H9 (cell line): ENCODE measurements at regions not wholly inside any gene's neighbourhood (a gene's known extent, or its start where the extent isn't known, plus 50 kb on each side); places are given as distances from the start of the nearest gene placed in this dataset.

Experiments
- DNase-seq: peaks from one replicate; pipeline ENCODE4 v3.0.0-alpha.2; 2017
- H2AFZ ChIP-seq: one replicate; pipeline ENCODE4 v1.6.1; 2013; ENCODE audit warnings: mild to moderate bottlenecking, low read length, control low read depth, moderate library complexity
- H2AK5ac ChIP-seq: 2 replicates; pipeline ENCODE4 v1.6.1; 2013; ENCODE audit warnings: low read length, control low read depth, mixed read lengths; ENCODE audit not compliant: insufficient read length
- H2BK120ac ChIP-seq: one replicate; pipeline ENCODE4 v1.6.1; 2013; ENCODE audit warnings: low read depth, mild to moderate bottlenecking, low read length, control low read depth, inconsistent platforms; ENCODE audit not compliant: poor library complexity, severe bottlenecking
- H2BK12ac ChIP-seq: 2 replicates; pipeline ENCODE4 v1.6.1; 2013; ENCODE audit warnings: low read length, control low read depth, mixed read lengths, low read depth; ENCODE audit not compliant: insufficient read length
- H2BK15ac ChIP-seq: 2 replicates; pipeline ENCODE4 v1.6.1; 2013; ENCODE audit warnings: low read depth, low read length, control low read depth
- H2BK20ac ChIP-seq: one replicate; pipeline ENCODE4 v1.6.1; 2013; ENCODE audit warnings: low read depth, mild to moderate bottlenecking, low read length, control low read depth, inconsistent platforms; ENCODE audit not compliant: poor library complexity, severe bottlenecking
- H2BK5ac ChIP-seq: 2 replicates; pipeline ENCODE4 v1.6.1; 2013; ENCODE audit warnings: low read length, control low read depth, mixed read lengths; ENCODE audit not compliant: insufficient read length
- H3K14ac ChIP-seq: 2 replicates; pipeline ENCODE4 v1.6.1; 2013; ENCODE audit warnings: low read length, control low read depth; ENCODE audit not compliant: insufficient read depth
- H3K18ac ChIP-seq: 2 replicates; pipeline ENCODE4 v1.6.1; 2013; ENCODE audit warnings: low read depth, mild to moderate bottlenecking, mixed read lengths, low read length, control low read depth; ENCODE audit not compliant: insufficient read length
- H3K23ac ChIP-seq: 2 replicates; pipeline ENCODE4 v1.6.1; 2013; ENCODE audit warnings: low read length, control low read depth, mixed read lengths, low read depth; ENCODE audit not compliant: insufficient read length
- H3K23me2 ChIP-seq: 2 replicates; pipeline ENCODE4 v1.6.1; 2013; ENCODE audit warnings: low read depth, mild to moderate bottlenecking, mixed read lengths, low read length, control low read depth; ENCODE audit not compliant: insufficient read length, poor library complexity, severe bottlenecking
- H3K27ac ChIP-seq: 2 replicates; pipeline ENCODE4 v1.5.1; 2013; ENCODE audit warnings: low read length, control low read depth, mixed read lengths, low read depth; ENCODE audit not compliant: insufficient read length
- H3K27me3 ChIP-seq: 2 replicates; pipeline ENCODE4 v1.6.1; 2013; ENCODE audit warnings: low read length, control low read depth, inconsistent platforms; ENCODE audit not compliant: insufficient read depth
- H3K4ac ChIP-seq: 2 replicates; pipeline ENCODE4 v1.6.1; 2013; ENCODE audit warnings: low read depth, mild to moderate bottlenecking, control low read depth, inconsistent platforms, low read length, moderate library complexity
- H3K4me1 ChIP-seq: 2 replicates; pipeline ENCODE4 v1.6.1; 2013; ENCODE audit warnings: low read length, control low read depth, inconsistent platforms; ENCODE audit not compliant: insufficient read depth
- H3K4me2 ChIP-seq: 2 replicates; pipeline ENCODE4 v1.6.1; 2013; ENCODE audit warnings: low read length, control low read depth, mixed read lengths; ENCODE audit not compliant: insufficient read length, insufficient read depth
- H3K56ac ChIP-seq: 2 replicates; pipeline ENCODE4 v1.6.1; 2013; ENCODE audit warnings: low read depth, mild to moderate bottlenecking, mixed read lengths, low read length, control low read depth; ENCODE audit not compliant: insufficient read length
- H3K79me1 ChIP-seq: 2 replicates; pipeline ENCODE4 v1.6.1; 2013; ENCODE audit warnings: low read depth, mild to moderate bottlenecking, moderate library complexity, low read length, control low read depth, inconsistent platforms; ENCODE audit not compliant: insufficient read depth, poor library complexity, severe bottlenecking
- H3K79me2 ChIP-seq: 2 replicates; pipeline ENCODE4 v1.6.1; 2013; ENCODE audit warnings: low read length, control low read depth, inconsistent platforms; ENCODE audit not compliant: insufficient read depth
- H3K9ac ChIP-seq: 2 replicates; pipeline ENCODE4 v1.6.1; 2013; ENCODE audit warnings: low read length, control low read depth, mixed read lengths; ENCODE audit not compliant: insufficient read length; ENCODE audit errors: extremely low read depth
- H3K9me3 ChIP-seq: one replicate; pipeline ENCODE4 v1.6.1; 2013; ENCODE audit warnings: low read depth, low read length, inconsistent platforms; ENCODE audit not compliant: control insufficient read depth
- H3T11ph ChIP-seq: one replicate; pipeline ENCODE4 v1.6.1; 2013; ENCODE audit warnings: mild to moderate bottlenecking, low read length, control low read depth, inconsistent platforms
- H4K20me1 ChIP-seq: one replicate; pipeline ENCODE4 v1.6.1; 2013; ENCODE audit not compliant: control insufficient read depth, insufficient read length, insufficient read depth
- H4K5ac ChIP-seq: 2 replicates; pipeline ENCODE4 v1.6.1; 2013; ENCODE audit warnings: low read depth, mild to moderate bottlenecking, mixed read lengths, low read length, control low read depth; ENCODE audit not compliant: insufficient read length
- H4K8ac ChIP-seq: replicated peaks from 2 replicates; pipeline ENCODE4 v1.6.1; 2013; ENCODE audit warnings: low read length, control low read depth, mixed read lengths, low read depth; ENCODE audit not compliant: insufficient read length
- H4K91ac ChIP-seq: 2 replicates; pipeline ENCODE4 v1.6.1; 2013; ENCODE audit warnings: low read depth, mild to moderate bottlenecking, moderate library complexity, mixed read lengths, low read length, control low read depth; ENCODE audit not compliant: insufficient read length
- H3K27ac Mint-ChIP-seq, 3 experiments: 2 replicates in 2 of 3; 3 replicates in 1 of 3; pipeline ENCODE4 v1.8.0; 2020 to 2021; ENCODE audit warnings: mixed read lengths in 3 of 3, mild to moderate bottlenecking in 1 of 3, moderate library complexity in 1 of 3
- H3K27me3 Mint-ChIP-seq: 2 replicates; pipeline ENCODE4 v1.8.0; 2021; ENCODE audit warnings: low read depth, mild to moderate bottlenecking, moderate library complexity, mixed read lengths
- H3K36me3 Mint-ChIP-seq, 3 experiments: 2 replicates in 2 of 3; 3 replicates in 1 of 3; pipeline ENCODE4 v1.8.0; 2020 to 2021; ENCODE audit warnings: low read depth in 3 of 3, mixed read lengths in 3 of 3; ENCODE audit not compliant: insufficient read depth in 1 of 3
- H3K4me1 Mint-ChIP-seq, 2 experiments: 2 replicates each; pipeline ENCODE4 v1.8.0; 2020; ENCODE audit warnings: mixed read lengths in 2 of 2
- H3K4me3 Mint-ChIP-seq, 2 experiments: 2 replicates in 1 of 2; 3 replicates in 1 of 2; pipeline ENCODE4 v1.8.0; 2020 to 2021; ENCODE audit warnings: mild to moderate bottlenecking in 2 of 2, mixed read lengths in 2 of 2, moderate library complexity in 1 of 2
- H3K9me3 Mint-ChIP-seq, 2 experiments: 2 replicates in 1 of 2; 3 replicates in 1 of 2; pipeline ENCODE4 v1.8.0; 2020; ENCODE audit warnings: mild to moderate bottlenecking in 2 of 2, mixed read lengths in 2 of 2, moderate library complexity in 1 of 2
- WGBS: extraction: QIAGEN DNeasy Blood & Tissue Kit; methylation state at CpG from one replicate; pipeline ENCODE4 v1.1.7; 2013; ENCODE audit warnings: missing lambda C conversion rate, low lambda C conversion rate, mixed read lengths; ENCODE audit not compliant: insufficient read length; ENCODE audit errors: extremely low coverage; 5-methylcytosine and 5-hydroxymethylcytosine counted together
- TF ChIP-seq, protein P1 (sequence below): fragments of 200-600 bp; sonication (generic); conservative IDR thresholded peaks from 3 replicates; pipeline ENCODE4 v1.8.0; 2021; ENCODE audit warnings: antibody characterized with exemption, mild to moderate bottlenecking

GRCh38 chr16:26510924-26511323 is 555.8 kb upstream of the C16orf82 start:
- no peaks in the 10 kb centered on the region for H3K9me3 ChIP-seq
- H3K4me1 ChIP-seq, result 0 out of 2 replicates have a peak, but pooled peaks cover under 1% of the 10 kb centered on the region
- H3K79me2 ChIP-seq, result no peaks in the 10 kb centered on the region
- H2AK5ac ChIP-seq, result no peak overlapping the region
- no peaks in the 10 kb centered on the region; the same call in none of the 2 replicates for H3K27me3 Mint-ChIP-seq
- no peak overlapping the region for H4K91ac ChIP-seq
- H2BK12ac ChIP-seq, result no peak overlapping the region
- H2BK120ac ChIP-seq, result no peak overlapping the region
- no peak overlapping the region for H3K9ac ChIP-seq
- H3K4me2 ChIP-seq, result no peak overlapping the region
- no peak overlapping the region for H2BK15ac ChIP-seq
- no peak overlapping the region for H2AFZ ChIP-seq
- no peak overlapping the region for H3K27ac ChIP-seq
- H3K4me3 Mint-ChIP-seq, result no peak overlapping the region
- H4K8ac ChIP-seq, result no peak overlapping the region
- no peak overlapping the region for H2BK20ac ChIP-seq
- H3K9me3 Mint-ChIP-seq, result no peaks in the 10 kb centered on the region
- H2BK5ac ChIP-seq, result no peak overlapping the region
- peaks cover 1 to 3% of the 10 kb centered on the region in 2 experiments; a peak in 3 of 4 replicates for H3K4me1 Mint-ChIP-seq
- no peak overlapping the region for H4K5ac ChIP-seq
- no peak overlapping the region for H3K23ac ChIP-seq
- no peaks in the 10 kb centered on the region for H4K20me1 ChIP-seq
- no peaks in the 10 kb centered on the region for H3K36me3 Mint-ChIP-seq
- DNase-seq, result no peak
- no peak overlapping the region for H3K18ac ChIP-seq
- no peaks in the 10 kb centered on the region; the same call in 1 of the 2 replicates for H3K27me3 ChIP-seq
- no peak overlapping the region for H3K56ac ChIP-seq
- H3T11ph ChIP-seq, result no peak overlapping the region
- no CpG with 5 or more reads among the region's 1 CpG for WGBS
- H3K4ac ChIP-seq, result no peak overlapping the region
- H3K14ac ChIP-seq, result no peak overlapping the region
- TF ChIP-seq, protein P1, sequence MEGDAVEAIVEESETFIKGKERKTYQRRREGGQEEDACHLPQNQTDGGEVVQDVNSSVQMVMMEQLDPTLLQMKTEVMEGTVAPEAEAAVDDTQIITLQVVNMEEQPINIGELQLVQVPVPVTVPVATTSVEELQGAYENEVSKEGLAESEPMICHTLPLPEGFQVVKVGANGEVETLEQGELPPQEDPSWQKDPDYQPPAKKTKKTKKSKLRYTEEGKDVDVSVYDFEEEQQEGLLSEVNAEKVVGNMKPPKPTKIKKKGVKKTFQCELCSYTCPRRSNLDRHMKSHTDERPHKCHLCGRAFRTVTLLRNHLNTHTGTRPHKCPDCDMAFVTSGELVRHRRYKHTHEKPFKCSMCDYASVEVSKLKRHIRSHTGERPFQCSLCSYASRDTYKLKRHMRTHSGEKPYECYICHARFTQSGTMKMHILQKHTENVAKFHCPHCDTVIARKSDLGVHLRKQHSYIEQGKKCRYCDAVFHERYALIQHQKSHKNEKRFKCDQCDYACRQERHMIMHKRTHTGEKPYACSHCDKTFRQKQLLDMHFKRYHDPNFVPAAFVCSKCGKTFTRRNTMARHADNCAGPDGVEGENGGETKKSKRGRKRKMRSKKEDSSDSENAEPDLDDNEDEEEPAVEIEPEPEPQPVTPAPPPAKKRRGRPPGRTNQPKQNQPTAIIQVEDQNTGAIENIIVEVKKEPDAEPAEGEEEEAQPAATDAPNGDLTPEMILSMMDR, result no peak
- no peaks in the 10 kb centered on the region for H3K79me1 ChIP-seq
- no peaks in the 10 kb centered on the region for H3K23me2 ChIP-seq
- no peak overlapping the region for H3K27ac Mint-ChIP-seq
